ENCODE measurements at regions not wholly inside any gene's neighbourhood (a gene's known extent, or its start where the extent isn't known, plus 50 kb on each side); places are given as distances from the start of the nearest gene placed in this dataset.
A peak's percentile ranks its signal among the peaks of the same experiment; 100 is the strongest.

DNA sequence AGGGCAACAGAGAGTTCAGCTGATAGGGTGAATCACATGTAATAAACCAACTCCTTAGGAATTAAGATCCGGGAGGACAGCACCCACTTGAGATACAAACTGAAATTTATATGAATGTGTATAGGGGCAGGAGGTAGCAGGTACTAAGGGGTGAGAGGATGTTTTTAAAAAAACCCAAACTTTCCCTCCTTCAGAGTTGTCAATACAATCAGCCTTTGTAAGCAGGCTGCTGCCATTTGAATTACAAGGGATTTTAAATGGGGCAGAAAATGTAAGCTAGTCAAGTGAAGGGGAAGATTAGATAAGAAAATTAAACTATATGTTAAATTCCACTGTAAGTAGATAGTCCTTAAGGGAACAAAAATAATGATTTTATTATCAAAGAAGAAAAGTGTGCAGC is 1239.7 kb upstream of the CELF4 start:
- no peak overlapping the region for H3K4me3 ChIP-seq (ENCODE audit: low read depth, low read length)
- TF ChIP-seq, protein P1, sequence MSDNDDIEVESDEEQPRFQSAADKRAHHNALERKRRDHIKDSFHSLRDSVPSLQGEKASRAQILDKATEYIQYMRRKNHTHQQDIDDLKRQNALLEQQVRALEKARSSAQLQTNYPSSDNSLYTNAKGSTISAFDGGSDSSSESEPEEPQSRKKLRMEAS (IDR thresholded peaks at IDR 0.05; ENCODE audit: low read depth, low read length) = no peak
- no peak for TF ChIP-seq POLR2A (IDR thresholded peaks at IDR 0.05; ENCODE audit: extremely low read depth, insufficient read length)
- no peak for TF ChIP-seq MYC (IDR thresholded peaks at IDR 0.05; ENCODE audit: low read depth, low read length)
- no peak for TF ChIP-seq CTCF (IDR thresholded peaks at IDR 0.05; ENCODE audit: low read depth, low read length)
- DNase-seq (ENCODE audit: low read depth) = no peak

DNA sequence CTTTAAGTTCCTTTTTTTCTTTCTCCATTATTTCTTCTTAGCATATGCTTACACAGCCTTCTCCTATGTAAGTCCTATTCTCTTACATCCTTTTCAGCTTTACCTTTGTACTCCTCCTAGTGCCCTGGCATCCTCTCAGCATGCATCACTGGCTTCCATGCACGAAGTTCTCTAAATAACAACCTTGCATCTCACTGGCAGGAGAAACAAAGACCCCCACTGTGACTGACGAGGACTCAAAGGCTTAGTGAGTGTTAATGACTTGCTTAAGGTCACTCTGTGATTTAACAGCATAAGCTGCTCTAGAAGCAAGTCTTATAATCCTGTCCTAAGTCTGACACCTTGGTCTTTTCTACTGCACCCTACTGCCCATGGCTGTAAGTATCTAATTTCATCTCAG is 1236.0 kb upstream of the CELF4 start:
- TF ChIP-seq MYC (IDR thresholded peaks at IDR 0.05; ENCODE audit: low read depth, low read length) (no peak), CTCF (IDR thresholded peaks at IDR 0.05; ENCODE audit: low read depth, low read length) (no peak), POLR2A (IDR thresholded peaks at IDR 0.05; ENCODE audit: extremely low read depth, insufficient read length) (no peak)
- TF ChIP-seq, protein P1 (IDR thresholded peaks at IDR 0.05; ENCODE audit: low read depth, low read length) = no peak
- no peak overlapping the region for H3K4me3 ChIP-seq (ENCODE audit: low read depth, low read length)
- DNase-seq (ENCODE audit: low read depth) = no peak

DNA sequence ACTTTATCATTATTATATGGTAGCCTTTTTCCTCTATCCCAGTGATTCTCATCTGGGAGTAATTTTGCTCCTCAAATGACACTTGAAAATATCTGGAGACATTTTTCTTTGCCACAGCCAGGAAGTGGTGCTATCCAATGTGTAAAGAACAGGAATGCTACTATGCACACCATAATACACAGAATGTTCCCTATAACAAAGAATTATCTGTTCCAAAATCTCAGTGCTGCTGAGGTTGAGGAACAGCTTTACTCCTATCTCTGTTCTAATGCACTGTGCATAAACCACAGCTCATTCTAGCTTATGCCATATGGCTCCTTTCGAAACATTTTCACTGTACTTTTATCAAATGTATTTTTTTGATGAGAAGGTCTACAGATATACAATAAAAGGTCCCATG is 1231.2 kb upstream of the CELF4 start:
- DNase-seq (ENCODE audit: low read depth) = no peak
- no peak for TF ChIP-seq MYC (IDR thresholded peaks at IDR 0.05; ENCODE audit: low read depth, low read length)
- TF ChIP-seq CTCF (IDR thresholded peaks at IDR 0.05; ENCODE audit: low read depth, low read length) = no peak
- no peak for TF ChIP-seq POLR2A (IDR thresholded peaks at IDR 0.05; ENCODE audit: extremely low read depth, insufficient read length)
- TF ChIP-seq, protein P1 (IDR thresholded peaks at IDR 0.05; ENCODE audit: low read depth, low read length) = no peak
- no peak overlapping the region for H3K4me3 ChIP-seq (ENCODE audit: low read depth, low read length)

DNA sequence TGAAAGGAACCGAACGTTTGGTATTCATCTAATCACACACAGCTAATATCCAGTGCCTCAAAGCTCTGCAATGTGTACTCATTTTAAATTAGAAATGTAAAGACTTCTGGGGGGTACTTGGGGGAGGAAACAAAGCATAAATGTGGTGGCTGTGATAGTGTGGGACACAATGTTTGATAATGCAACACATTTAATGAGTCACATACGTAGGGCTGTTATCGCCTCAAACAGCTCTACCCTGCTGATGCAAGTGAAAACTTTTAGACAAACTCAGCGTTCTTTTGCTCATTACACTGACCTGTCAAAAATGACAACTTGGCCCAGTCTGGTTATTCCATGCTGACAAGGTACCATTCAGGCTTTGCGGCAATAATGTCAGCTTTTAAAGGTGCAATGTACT is 1227.1 kb upstream of the CELF4 start:
- no peak overlapping the region for H3K4me3 ChIP-seq (ENCODE audit: low read depth, low read length)
- TF ChIP-seq MYC (IDR thresholded peaks at IDR 0.05; ENCODE audit: low read depth, low read length) (no peak), CTCF (IDR thresholded peaks at IDR 0.05; ENCODE audit: low read depth, low read length) (no peak), POLR2A (IDR thresholded peaks at IDR 0.05; ENCODE audit: extremely low read depth, insufficient read length) (no peak)
- TF ChIP-seq, protein P1 (IDR thresholded peaks at IDR 0.05; ENCODE audit: low read depth, low read length) = no peak
- DNase-seq (ENCODE audit: low read depth) = no peak

DNA sequence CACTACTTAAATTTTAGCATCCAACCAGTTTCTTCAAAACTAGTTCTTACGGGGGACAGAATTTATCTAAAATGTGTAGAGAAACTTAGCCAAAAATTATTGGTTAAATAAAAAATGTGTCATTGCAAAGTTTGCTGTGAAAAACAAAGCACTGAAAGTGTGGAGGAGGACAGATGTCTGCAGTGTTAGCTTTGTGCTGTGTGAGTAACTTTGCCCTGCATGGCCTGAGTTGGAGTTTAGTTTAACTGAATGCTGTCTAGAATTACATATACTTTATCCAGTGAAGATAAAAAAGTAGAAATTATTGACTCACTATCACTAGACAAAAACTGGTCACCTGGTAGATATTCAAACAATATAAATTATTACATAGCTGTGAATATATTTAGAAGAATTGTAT is 1225.2 kb upstream of the CELF4 start:
- TF ChIP-seq, protein P1 (IDR thresholded peaks at IDR 0.05; ENCODE audit: low read depth, low read length) = no peak
- TF ChIP-seq POLR2A (IDR thresholded peaks at IDR 0.05; ENCODE audit: extremely low read depth, insufficient read length) (no peak), MYC (IDR thresholded peaks at IDR 0.05; ENCODE audit: low read depth, low read length) (no peak)
- DNase-seq (ENCODE audit: low read depth) = no peak
- no peak overlapping the region for H3K4me3 ChIP-seq (ENCODE audit: low read depth, low read length)

GRCh38 chr18:38790303-38790702 is 1224.7 kb upstream of the CELF4 start:
- TF ChIP-seq CTCF (IDR thresholded peaks at IDR 0.05; ENCODE audit: low read depth, low read length) = peak; percentile 34
- TF ChIP-seq MYC (IDR thresholded peaks at IDR 0.05; ENCODE audit: low read depth, low read length) = no peak
- peak; percentile 1 for DNase-seq (ENCODE audit: low read depth)
- no peak overlapping the region for H3K4me3 ChIP-seq (ENCODE audit: low read depth, low read length)
